Activated CD4-positive, alpha-beta T cell treated with anti-CD3 and anti-CD28 coated beads, Interleukin-2, amount 10 ng/mL, durations not matched to agents 24 days and 14 days (primary cell): ENCODE measurements at regions not wholly inside any gene's neighbourhood (a gene's known extent, or its start where the extent isn't known, plus 50 kb on each side); places are given as distances from the start of the nearest gene placed in this dataset.

Experiments used
- DNase-seq: peaks from one replicate; pipeline ENCODE4 v3.0.0; 2022
- H3K27ac Mint-ChIP-seq: one replicate; pipeline ENCODE4 v1.8.0; 2022; ENCODE audit warnings: mild to moderate bottlenecking, mixed read lengths
- H3K27me3 Mint-ChIP-seq: one replicate; pipeline ENCODE4 v1.8.0; 2022; ENCODE audit warnings: mixed read lengths
- H3K36me3 Mint-ChIP-seq: one replicate; pipeline ENCODE4 v1.8.0; 2022; ENCODE audit warnings: low read depth, mild to moderate bottlenecking, mixed read lengths
- H3K4me1 Mint-ChIP-seq: one replicate; pipeline ENCODE4 v1.8.0; 2021; ENCODE audit warnings: mixed read lengths
- H3K4me3 Mint-ChIP-seq: one replicate; pipeline ENCODE4 v1.8.0; 2022; ENCODE audit warnings: mild to moderate bottlenecking, moderate library complexity, mixed read lengths
- H3K9me3 Mint-ChIP-seq: one replicate; pipeline ENCODE4 v1.8.0; 2021; ENCODE audit warnings: mixed read lengths
- intact Hi-C: fragments of 100-400 bp; cut with micrococcal nuclease; formaldehyde crosslinking; loops from one replicate; pipeline ENCODE4 v1.15.1; 2023

DNA sequence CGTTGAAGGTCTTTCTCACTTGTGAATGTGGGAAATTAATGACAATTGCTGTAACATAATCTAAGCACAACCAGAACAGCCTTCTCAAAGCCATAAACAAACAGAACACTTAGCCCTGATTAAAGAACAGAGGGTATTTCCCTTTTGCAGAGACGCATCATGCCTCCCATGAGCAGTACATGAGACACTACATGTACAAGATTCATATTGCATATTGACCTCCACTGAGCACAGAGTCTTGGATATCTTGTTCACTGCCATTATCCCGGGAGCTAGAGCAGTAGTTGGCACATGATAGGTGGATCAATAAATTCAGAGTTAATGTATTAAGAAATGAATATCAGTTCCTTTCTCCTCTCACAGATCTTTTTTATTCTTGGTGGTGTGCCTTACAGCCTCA is 1194.3 kb upstream of the TENM4 start:
- H3K27me3 Mint-ChIP-seq = no peaks in the 10 kb centered on the region
- no peak overlapping the region for H3K4me3 Mint-ChIP-seq
- no peaks in the 10 kb centered on the region for H3K4me1 Mint-ChIP-seq
- no peak for DNase-seq
- no peaks in the 10 kb centered on the region for H3K36me3 Mint-ChIP-seq
- intact Hi-C loops = no loop called here
- H3K27ac Mint-ChIP-seq = no peak overlapping the region
- H3K9me3 Mint-ChIP-seq = peaks cover 4% of the 10 kb centered on the region

DNA sequence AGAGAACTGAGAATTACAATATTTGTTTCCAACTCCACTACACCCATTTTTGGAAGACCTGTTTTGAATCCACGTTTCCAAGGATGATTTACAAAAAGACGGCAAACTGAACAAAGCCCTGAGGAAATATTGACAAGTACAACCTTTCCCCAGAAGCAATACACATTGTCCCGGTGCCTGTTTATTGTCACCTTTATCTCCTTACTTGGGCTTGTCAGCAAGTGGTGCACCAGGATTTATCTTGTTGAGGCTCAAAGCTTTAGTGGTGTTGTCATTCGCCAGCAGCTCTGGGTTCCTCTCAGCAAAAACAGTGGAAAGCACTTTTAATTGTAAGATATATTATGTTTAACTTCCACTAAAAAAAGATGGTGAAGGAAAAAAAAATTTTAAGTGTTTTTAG is 1191.9 kb upstream of the TENM4 start:
- no peak for DNase-seq
- H3K27me3 Mint-ChIP-seq = no peaks in the 10 kb centered on the region
- no peaks in the 10 kb centered on the region for H3K4me1 Mint-ChIP-seq
- H3K36me3 Mint-ChIP-seq = no peaks in the 10 kb centered on the region
- H3K9me3 Mint-ChIP-seq = no peaks in the 10 kb centered on the region
- intact Hi-C loops = no loop called here
- no peak overlapping the region for H3K27ac Mint-ChIP-seq
- H3K4me3 Mint-ChIP-seq = no peak overlapping the region

DNA sequence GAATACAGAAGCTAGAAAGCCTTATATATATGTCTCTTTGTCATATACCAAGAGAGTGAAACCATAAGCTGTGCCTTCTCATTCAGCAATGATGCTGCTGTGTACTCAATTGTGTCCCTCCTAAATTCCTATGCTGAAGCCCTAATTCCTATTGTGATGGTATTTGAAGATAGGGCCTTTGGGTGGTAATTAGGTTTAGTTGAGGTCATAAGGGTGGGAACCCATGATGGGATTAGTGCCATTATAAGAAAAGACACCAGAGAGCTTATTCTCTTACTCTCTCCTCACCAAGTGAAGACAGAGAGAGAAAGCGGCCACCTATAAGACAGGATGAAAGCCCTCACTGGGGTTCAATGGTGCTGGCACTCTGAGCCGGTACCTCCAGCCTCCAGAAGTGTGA is 1191.3 kb upstream of the TENM4 start:
- intact Hi-C loops = no loop called here
- Mint-ChIP-seq H3K36me3 (no peaks in the 10 kb centered on the region), H3K9me3 (no peaks in the 10 kb centered on the region), H3K4me3 (no peak overlapping the region), H3K27ac (no peak overlapping the region), H3K27me3 (no peaks in the 10 kb centered on the region), H3K4me1 (no peaks in the 10 kb centered on the region)
- DNase-seq = no peak

DNA sequence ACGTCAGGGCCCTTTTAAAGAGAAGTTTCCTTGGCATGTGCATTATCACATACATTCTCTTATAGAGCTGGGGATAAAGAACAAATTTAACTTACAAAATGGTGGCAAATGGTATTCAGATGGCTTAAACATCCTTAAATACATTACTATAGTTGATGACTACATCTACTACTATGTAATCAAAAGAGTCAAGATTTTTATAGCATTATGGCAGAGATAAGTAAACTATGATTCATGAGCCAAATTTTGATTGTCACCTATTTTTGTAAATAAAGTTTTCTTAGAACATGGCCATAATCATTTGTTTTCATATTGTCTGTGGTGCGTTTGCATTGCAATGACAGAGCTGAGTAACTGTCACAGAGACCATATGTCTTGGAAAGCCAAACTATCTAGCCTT is 1188.6 kb upstream of the TENM4 start:
- intact Hi-C loops = no loop called here
- no peaks in the 10 kb centered on the region for H3K27me3 Mint-ChIP-seq
- no peaks in the 10 kb centered on the region for H3K9me3 Mint-ChIP-seq
- no peak overlapping the region for H3K4me3 Mint-ChIP-seq
- no peak for DNase-seq
- no peak overlapping the region for H3K27ac Mint-ChIP-seq
- H3K4me1 Mint-ChIP-seq = no peaks in the 10 kb centered on the region
- H3K36me3 Mint-ChIP-seq = no peaks in the 10 kb centered on the region

DNA sequence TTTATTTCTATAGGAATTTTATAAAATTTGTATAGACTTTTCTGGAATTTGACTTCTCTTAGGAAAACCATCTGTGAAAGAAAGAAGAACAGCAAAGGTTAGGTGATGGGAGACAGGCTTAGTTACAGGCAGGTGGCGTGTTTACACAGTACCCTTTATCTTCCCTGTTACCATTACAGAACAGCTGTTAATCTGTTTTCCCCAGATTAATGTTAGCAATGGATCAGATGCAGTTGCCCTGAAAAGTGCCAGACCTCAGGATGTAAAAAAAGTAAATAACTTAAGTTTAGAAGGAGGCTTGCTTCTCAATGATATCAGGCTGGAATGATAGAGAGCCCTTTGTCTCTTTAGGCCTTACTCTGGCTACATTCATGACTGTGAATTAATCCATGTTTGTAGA is 1186.5 kb upstream of the TENM4 start:
- Mint-ChIP-seq H3K4me1 (no peaks in the 10 kb centered on the region), H3K27me3 (no peaks in the 10 kb centered on the region), H3K9me3 (no peaks in the 10 kb centered on the region), H3K27ac (no peak overlapping the region), H3K36me3 (no peaks in the 10 kb centered on the region), H3K4me3 (no peak overlapping the region)
- DNase-seq = no peak
- intact Hi-C loops = no loop called here

GRCh38 chr11:80626721-80627120 is 1185.9 kb upstream of the TENM4 start:
- no peak for DNase-seq
- no peak overlapping the region for H3K27ac Mint-ChIP-seq
- H3K9me3 Mint-ChIP-seq = no peaks in the 10 kb centered on the region
- intact Hi-C loops = no loop called here
- no peaks in the 10 kb centered on the region for H3K27me3 Mint-ChIP-seq
- H3K36me3 Mint-ChIP-seq = no peaks in the 10 kb centered on the region
- no peaks in the 10 kb centered on the region for H3K4me1 Mint-ChIP-seq
- H3K4me3 Mint-ChIP-seq = no peak overlapping the region

DNA sequence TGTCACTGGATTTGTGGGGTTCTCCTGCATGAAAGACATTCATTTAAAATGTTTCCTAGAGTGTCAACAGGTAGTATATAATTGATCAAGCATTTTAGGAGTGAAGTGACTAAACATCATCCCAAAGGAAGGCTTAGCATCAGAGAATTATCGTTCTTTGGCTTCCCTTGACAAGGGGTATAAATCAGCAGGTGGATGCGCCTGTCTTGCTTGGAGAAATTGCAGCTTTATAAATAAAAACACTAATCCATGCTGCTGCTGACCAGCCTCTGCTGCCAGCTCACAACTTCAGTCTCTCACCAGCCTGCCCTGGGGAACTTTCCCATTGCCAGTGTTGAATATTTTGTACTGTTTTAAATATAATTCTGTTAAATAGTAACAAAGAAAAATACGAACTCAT is 1184.7 kb upstream of the TENM4 start:
- no peaks in the 10 kb centered on the region for H3K9me3 Mint-ChIP-seq
- no peak overlapping the region for H3K4me3 Mint-ChIP-seq
- DNase-seq = no peak
- intact Hi-C loops = no loop called here
- no peaks in the 10 kb centered on the region for H3K4me1 Mint-ChIP-seq
- no peak overlapping the region for H3K27ac Mint-ChIP-seq
- H3K27me3 Mint-ChIP-seq = no peaks in the 10 kb centered on the region
- no peaks in the 10 kb centered on the region for H3K36me3 Mint-ChIP-seq

GRCh38 chr11:80621871-80622270 is 1181.0 kb upstream of the TENM4 start:
- H3K4me3 Mint-ChIP-seq = no peak overlapping the region
- no peaks in the 10 kb centered on the region for H3K4me1 Mint-ChIP-seq
- H3K27me3 Mint-ChIP-seq = no peaks in the 10 kb centered on the region
- no peak overlapping the region for H3K27ac Mint-ChIP-seq
- no peak for DNase-seq
- no peaks in the 10 kb centered on the region for H3K36me3 Mint-ChIP-seq
- intact Hi-C loops = no loop called here
- H3K9me3 Mint-ChIP-seq = no peaks in the 10 kb centered on the region

DNA sequence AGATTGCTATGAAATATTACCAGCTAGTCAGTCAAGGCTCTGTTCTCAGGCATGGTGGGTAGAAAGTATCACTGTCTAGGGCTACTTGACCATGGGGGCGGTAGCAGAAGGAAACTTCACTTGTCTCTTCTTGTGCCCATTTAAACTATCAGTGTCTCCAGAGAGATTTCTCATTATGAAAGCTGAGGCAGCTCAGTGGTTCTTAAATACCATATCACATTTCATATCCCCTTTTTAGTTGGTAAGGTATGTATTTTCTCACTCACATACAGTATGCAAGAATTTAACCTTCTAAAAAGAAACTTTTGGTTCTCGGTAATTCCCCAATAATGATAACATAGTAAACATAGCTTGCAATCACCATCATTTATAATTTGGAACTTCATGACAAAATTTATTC is 1180.0 kb upstream of the TENM4 start:
- Mint-ChIP-seq H3K9me3 (peaks cover 3% of the 10 kb centered on the region), H3K27me3 (no peaks in the 10 kb centered on the region), H3K4me1 (no peaks in the 10 kb centered on the region), H3K27ac (no peak overlapping the region), H3K36me3 (no peaks in the 10 kb centered on the region), H3K4me3 (no peak overlapping the region)
- intact Hi-C loops = no loop called here
- DNase-seq = no peak

DNA sequence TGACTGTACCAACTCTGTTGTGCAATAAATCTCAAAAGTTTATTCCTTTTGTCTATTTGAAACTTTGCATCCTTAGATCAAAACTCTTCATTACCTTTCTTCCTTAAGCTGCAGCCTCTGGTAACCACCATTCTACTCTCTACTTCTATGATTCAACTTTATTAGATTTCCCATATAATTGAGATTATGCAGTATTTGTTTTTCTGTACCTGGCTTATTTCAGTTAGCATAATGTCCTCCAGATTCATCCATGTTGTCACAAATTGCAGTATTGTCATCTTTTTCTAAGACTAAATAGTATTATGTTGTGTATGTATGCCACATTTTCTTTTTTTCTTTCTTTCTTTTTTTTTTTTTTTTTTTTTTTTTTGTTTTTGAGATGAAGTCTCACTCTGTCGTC is 1176.3 kb upstream of the TENM4 start:
- H3K27ac Mint-ChIP-seq = no peak overlapping the region
- no peak for DNase-seq
- peaks cover 3% of the 10 kb centered on the region for H3K9me3 Mint-ChIP-seq
- intact Hi-C loops = no loop called here
- H3K27me3 Mint-ChIP-seq = no peaks in the 10 kb centered on the region
- H3K4me3 Mint-ChIP-seq = no peak overlapping the region
- H3K36me3 Mint-ChIP-seq = no peaks in the 10 kb centered on the region
- H3K4me1 Mint-ChIP-seq = no peaks in the 10 kb centered on the region

DNA sequence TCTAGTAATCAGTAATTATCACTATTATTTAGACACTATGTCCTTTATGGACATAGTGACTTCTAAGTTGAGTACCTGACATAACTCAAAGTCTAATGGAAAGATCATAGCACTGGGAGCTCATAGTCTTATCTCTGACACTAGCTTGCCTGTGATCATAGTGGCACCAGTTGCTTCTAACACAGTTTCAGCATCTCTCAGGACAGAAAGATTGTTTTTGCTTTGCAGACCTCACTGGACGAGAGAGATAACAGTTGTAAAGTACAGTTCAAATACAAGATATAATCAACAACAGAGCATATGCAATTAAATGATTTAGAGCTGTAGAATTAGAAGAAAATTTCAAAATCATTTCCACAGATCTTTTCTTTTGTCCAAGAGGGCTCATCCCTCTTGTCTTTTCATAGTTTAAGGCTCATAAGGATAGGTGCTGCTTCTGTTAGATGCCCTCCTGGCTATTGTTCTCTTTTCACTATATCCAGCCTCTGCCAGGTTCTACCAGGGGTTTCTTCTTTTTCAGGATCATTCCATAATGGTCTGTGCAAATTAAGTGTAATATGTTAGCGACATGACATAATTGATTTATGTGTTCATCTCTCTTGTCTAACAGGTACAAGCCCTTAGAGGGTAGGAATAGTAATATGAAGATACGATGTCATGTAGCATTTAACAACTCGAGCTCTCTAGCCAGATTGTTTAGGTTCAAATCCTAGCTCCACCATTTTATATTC is 1175.4 kb upstream of the TENM4 start:
- no peaks in the 10 kb centered on the region for H3K36me3 Mint-ChIP-seq
- peaks cover 5% of the 10 kb centered on the region for H3K9me3 Mint-ChIP-seq
- intact Hi-C loops = no loop called here
- no peaks in the 10 kb centered on the region for H3K4me1 Mint-ChIP-seq
- no peak for DNase-seq
- no peak overlapping the region for H3K4me3 Mint-ChIP-seq
- no peak overlapping the region for H3K27ac Mint-ChIP-seq
- no peaks in the 10 kb centered on the region for H3K27me3 Mint-ChIP-seq

DNA sequence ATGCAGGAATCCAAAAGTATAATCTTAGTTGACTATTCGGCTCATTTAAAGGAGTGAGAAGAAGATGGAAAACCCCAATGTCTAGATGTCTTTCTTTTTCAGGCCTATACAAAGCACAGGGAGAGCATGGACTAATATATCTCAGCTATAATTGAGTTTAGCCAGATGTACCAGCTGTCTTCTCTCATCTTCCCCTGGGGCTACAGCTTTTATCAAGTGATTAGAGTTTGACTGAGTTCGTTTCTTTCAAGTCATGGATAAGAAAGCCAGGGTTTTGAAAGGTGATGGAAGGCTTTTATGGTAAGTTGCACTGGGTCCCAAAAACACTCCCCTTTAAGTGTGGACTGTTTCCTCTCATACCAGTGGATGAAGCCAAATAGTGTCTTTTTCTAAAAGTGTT is 1172.8 kb upstream of the TENM4 start:
- peaks cover 13% of the 10 kb centered on the region for H3K9me3 Mint-ChIP-seq
- no peaks in the 10 kb centered on the region for H3K36me3 Mint-ChIP-seq
- DNase-seq = no peak
- no peaks in the 10 kb centered on the region for H3K27me3 Mint-ChIP-seq
- no peaks in the 10 kb centered on the region for H3K4me1 Mint-ChIP-seq
- intact Hi-C loops = no loop called here
- no peak overlapping the region for H3K27ac Mint-ChIP-seq
- H3K4me3 Mint-ChIP-seq = no peak overlapping the region

- H3K4me3 Mint-ChIP-seq = no peak overlapping the region
- no peaks in the 10 kb centered on the region for H3K4me1 Mint-ChIP-seq
- no peak overlapping the region for H3K27ac Mint-ChIP-seq
- intact Hi-C loops = no loop called here
- no peak for DNase-seq
- H3K9me3 Mint-ChIP-seq = peaks cover 10% of the 10 kb centered on the region
- no peaks in the 10 kb centered on the region for H3K27me3 Mint-ChIP-seq
- no peaks in the 10 kb centered on the region for H3K36me3 Mint-ChIP-seq
These were observed 1169.7 kb upstream of the TENM4 start for GRCh38 chr11:80610516-80610915.

GRCh38 chr11:80603472-80603871 is 1162.6 kb upstream of the TENM4 start:
- no peaks in the 10 kb centered on the region for H3K9me3 Mint-ChIP-seq
- no peak for DNase-seq
- intact Hi-C loops = no loop called here
- H3K27me3 Mint-ChIP-seq = no peaks in the 10 kb centered on the region
- H3K27ac Mint-ChIP-seq = no peak overlapping the region
- H3K36me3 Mint-ChIP-seq = no peaks in the 10 kb centered on the region
- no peaks in the 10 kb centered on the region for H3K4me1 Mint-ChIP-seq
- H3K4me3 Mint-ChIP-seq = no peak overlapping the region

DNA sequence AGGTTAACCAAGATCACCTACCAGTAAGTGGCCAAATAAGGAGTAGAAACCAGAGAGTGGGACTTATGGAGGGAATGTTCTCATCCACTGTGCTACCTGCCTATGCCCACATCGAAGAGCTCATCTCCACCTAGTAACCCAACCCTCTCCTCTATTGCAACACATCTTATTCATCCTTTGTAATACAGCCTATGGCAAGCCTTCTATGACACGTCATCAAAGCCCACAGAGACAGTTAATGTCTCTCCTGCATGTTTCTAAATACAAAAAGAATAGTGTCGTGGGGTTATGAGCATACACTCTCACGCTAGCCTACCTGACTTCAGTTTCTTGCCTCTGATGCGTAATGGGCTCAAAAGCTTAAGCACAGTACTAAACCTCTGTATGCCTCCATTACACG is 1158.1 kb upstream of the TENM4 start:
- no peak for DNase-seq
- peaks cover 6% of the 10 kb centered on the region for H3K9me3 Mint-ChIP-seq
- H3K27ac Mint-ChIP-seq = no peak overlapping the region
- no peaks in the 10 kb centered on the region for H3K27me3 Mint-ChIP-seq
- no peaks in the 10 kb centered on the region for H3K4me1 Mint-ChIP-seq
- H3K36me3 Mint-ChIP-seq = no peaks in the 10 kb centered on the region
- intact Hi-C loops = no loop called here
- no peak overlapping the region for H3K4me3 Mint-ChIP-seq
